CD4-positive, alpha-beta T cell treated with Interleukin-2 at 100 ng/mL for 4 hours (primary cell): ENCODE measurements at regions not wholly inside any gene's neighbourhood (a gene's known extent, or its start where the extent isn't known, plus 50 kb on each side); places are given as distances from the start of the nearest gene placed in this dataset.
"Not testable (repeated sequence)": the region's sequence is repeated elsewhere in the genome, so short reads cannot be mapped to it uniquely, and the experiment has no call there.

Source experiments
- DNase-seq: peaks from one replicate; pipeline ENCODE4 v3.0.0-alpha.2; 2020; ENCODE audit warnings: low spot score

DNA sequence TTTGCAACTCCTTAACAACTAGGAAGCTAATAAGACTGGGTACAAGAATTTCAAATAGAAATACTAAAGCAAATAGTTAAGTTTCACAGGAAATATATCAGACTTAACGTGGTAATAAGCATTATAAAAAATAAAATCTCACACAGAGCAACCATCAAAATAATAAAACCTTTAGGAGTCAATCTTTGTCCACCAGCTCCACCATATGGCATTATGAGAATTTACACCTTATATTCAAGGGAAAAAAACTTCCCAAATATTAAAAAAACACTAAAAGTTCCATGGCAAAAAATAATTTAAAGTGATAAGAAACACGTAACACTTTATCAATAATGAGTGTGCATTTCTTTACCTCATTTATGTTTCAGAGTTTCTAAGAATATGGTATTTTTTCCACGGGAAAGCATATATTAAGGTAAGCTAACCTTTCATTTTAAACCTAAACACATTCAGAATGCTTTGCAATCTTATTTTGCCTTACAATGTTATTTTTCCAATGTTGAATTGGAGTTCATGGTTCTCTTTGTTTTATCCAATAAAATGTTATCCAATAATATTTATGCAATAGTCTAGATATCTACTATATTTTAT lies 423.2 kb upstream of the SGCG start:
- no peak for DNase-seq

- DNase-seq = no peak
These were observed 422.5 kb upstream of the SGCG start for GRCh38 chr13:22758245-22758644.

GRCh38 chr13:22761709-22762108 lies 419.1 kb upstream of the SGCG start:
- DNase-seq = no peak

GRCh38 chr13:22765547-22765946 lies 415.2 kb upstream of the SGCG start:
- DNase-seq = no peak

DNA sequence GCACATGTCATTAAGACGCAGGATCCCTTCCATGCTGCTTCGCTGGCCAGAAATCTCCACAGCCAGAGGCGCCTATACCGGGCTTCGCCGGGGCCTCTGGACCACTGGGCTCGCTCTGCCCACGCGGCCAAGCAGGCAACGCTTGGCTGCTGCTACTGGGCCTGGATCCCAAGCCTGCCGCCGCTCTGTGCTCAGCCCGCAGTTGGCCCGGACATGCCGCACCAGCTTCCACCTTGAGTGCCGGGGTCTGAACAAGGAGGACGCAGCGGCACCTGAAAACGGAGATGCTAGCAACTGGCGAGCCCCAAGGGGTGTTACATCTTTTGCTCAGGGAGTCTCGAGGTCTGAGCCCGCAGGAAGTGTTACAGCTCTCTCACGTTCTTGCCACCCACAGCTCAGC lies 409.9 kb upstream of the SGCG start:
- no peak for DNase-seq

- DNase-seq = no peak
These were observed 407.3 kb upstream of the SGCG start for GRCh38 chr13:22773465-22773864.

GRCh38 chr13:22776394-22777186 lies 404.2 kb upstream of the SGCG start:
- DNase-seq = no peak

DNA sequence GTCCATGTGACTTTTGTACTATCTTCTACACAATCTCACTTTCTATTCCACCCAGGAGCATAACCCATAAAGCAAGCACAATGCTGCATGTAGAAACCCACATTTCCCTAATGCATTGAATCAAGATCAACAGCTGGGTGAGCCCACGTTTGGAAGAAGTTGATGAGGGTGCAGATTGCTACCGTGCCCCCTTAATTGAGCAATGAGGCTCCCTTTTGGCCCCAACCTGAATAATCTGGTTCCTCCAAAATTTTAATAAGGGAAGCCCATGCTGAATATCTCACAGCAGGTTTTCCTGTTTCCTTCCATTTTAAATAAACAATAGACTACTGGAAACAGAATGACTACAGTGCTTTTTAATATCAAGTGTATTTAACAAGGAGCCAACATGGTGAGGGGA lies 403.6 kb upstream of the SGCG start:
- DNase-seq = no peak

DNA sequence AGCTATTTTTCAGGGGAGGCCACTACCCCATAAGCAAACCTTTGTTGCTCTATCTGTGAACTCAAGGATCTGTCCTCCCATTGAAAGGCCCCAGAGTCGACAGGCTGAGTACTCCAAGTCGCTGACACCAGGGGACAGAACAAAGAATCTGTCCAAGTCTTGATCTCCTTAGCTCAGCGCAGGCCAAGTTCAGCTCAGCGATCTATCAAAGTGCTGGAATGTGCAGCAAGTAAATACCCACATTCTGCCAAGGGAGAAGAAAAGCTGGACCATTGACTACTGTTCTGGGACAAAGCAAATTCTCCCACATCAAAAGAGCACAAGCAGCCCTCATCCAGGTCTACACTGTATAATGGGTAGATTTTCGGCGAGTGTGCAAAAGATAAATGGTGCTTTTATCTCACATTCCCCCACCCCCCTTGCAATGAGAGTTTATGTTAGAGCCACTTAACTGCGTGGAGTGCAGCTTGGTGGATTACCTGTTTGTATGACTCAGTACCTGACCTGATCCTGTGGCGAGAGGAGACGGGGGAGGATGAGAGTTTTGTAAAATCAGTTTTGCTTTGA lies 391.7 kb upstream of the SGCG start:
- DNase-seq = no peak

GRCh38 chr13:22789916-22790315 lies 390.9 kb upstream of the SGCG start:
- no peak for DNase-seq

GRCh38 chr13:22793598-22794134 lies 387.1 kb upstream of the SGCG start:
- no peak for DNase-seq

DNA sequence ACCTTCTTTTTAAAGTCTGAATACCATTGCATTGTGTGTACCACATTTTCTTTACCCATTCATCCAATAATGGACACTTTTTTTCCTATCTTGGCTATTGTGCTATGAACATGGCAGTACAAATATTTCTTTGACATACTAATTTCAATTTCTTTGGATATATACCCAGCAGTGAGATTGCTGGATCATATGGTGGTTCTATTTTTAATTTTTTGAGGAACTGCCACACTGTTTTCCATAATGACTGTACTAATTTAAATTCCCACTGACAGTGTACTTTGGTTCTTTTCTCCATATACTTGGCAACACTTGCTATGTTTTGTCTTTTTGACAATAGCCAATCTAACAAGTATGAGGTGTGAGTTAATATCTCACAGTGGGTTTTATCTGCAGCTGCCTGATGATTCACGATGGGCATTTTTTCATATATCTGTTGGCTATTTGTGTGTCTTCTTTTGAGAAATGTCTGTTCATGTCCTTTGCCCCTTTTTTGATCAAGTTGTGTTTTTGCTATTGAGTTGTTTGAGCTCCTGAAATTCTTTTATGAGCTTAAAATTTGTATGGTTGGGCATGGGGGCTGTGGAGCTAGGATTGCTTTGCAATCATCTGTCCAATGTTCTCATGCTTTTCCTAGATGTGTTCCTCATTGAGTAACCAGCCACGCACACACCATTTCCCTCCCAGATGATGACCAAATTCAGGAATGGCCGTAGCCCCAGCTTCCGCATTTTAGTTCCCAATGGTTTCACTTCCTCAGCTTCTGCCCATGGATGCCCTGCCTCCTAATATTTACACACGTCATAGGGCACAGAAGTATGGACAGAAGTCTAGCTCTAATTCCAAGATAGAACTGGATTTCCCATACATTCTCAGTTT lies 380.0 kb upstream of the SGCG start:
- no peak for DNase-seq

DNA sequence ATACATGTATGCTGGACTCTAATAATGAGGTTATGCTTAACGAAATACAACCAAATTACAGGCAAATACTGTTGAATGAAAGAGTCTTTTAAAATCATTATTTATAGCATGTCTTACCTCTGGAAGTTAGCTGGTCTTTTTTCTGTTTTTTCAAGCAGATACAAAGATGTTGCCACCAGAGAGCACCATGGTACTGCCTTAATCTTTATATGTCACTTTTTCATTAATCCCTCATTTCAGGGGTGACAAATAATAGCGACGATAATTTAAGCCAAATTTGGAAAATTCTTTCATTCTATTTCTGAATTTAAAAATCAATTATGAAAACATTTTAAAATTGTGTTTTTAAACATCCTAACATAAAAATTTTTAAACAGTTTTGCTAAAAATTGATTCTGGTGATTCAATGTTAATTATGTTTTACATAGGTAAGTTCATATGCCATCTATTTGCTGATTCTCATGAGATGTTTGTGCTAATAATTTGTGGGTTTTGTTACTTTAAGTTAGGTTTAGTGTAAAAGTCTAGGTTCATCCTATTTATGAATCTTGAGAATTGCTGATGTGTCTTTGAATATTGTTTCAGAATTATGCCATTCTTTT lies 379.3 kb upstream of the SGCG start:
- no peak for DNase-seq

GRCh38 chr13:22812793-22813192 lies 368.0 kb upstream of the SGCG start:
- DNase-seq = no peak

- not testable (repeated sequence) for DNase-seq
These were observed 367.0 kb upstream of the SGCG start for GRCh38 chr13:22813531-22814377.

DNA sequence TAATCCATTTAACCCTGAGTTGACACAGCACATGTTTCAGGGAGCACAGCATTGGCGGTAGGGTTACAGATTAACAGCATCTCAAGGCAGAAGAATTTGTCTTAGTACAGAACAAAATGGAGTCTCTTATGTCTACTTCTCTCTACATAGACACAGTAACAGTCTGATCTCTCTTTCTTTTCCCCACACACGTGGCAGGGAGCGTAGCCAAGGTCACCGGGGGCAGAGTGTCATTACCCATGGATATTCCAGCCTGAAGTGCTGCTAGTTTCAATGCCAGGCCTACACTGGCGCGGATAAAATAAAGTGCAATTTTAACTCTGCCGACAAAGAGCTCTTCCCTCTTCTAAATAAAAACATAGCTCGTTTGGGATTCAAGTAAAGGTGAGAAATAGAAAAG lies 366.3 kb upstream of the SGCG start:
- not testable (repeated sequence) for DNase-seq

- DNase-seq = no peak
These were observed 359.2 kb upstream of the SGCG start for GRCh38 chr13:22821589-22821988.

DNA sequence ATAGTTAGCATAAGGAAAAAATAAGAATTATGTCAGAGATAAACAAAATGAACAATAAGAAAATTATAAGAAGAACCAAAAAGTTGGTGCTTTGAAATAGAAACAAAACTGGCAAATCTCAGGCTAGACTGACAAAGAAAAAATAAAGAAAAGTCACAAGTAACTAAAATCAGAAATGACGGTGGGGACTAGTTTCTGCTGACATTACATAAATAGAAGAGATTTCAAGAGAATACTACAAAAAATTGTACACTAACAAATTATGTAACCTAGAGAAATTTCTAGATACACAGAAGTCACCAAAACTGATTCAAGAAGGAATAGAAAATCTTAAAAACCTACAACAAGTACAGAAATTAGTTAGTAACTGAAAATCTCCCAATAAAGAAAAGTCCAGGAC lies 355.6 kb upstream of the SGCG start:
- no peak for DNase-seq

DNA sequence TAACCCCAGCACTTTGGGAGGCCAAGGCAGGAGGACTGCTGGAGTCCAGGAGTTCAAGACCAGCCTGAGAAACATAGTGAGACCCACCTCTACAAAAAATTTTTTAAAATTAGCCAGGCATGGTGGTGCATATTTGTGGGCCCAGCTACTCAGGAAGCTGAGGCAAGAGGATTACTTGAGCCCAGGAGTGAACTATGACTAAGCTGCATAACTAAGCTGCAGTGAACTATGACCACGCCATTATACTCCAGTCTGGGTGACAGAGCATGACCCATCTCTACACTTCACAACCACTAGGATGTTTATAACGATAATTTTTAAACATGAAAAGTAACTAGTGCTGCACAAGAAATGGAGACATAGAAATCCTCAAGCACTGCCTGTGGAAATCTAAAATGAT lies 352.7 kb upstream of the SGCG start:
- no peak for DNase-seq

GRCh38 chr13:22836475-22836874 lies 344.3 kb upstream of the SGCG start:
- DNase-seq = no peak
